ENCODE measurements at regions not wholly inside any gene's neighbourhood (a gene's known extent, or its start where the extent isn't known, plus 50 kb on each side); places are given as distances from the start of the nearest gene placed in this dataset.

DNA sequence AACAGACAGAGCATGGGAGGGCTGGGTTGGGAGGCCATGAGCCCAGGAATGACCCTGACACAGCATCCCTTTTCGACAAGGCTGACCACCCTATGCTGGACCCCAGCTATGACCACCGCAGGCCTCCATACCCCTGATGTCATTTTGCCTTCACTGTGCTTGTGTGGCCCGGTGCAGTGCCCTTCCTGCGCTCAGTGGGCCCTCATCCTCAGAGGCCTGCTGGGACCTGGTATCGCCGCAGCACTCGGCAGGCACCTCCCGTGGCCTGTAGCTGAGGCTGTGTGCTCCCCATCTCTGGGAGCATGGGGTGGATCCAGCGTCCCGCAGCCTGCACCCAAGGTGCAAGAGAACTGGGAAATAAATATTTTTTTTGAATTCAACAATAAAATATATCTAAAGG lies 73.1 kb upstream of the MEF2A start:
- TF ChIP-seq, protein P1, sequence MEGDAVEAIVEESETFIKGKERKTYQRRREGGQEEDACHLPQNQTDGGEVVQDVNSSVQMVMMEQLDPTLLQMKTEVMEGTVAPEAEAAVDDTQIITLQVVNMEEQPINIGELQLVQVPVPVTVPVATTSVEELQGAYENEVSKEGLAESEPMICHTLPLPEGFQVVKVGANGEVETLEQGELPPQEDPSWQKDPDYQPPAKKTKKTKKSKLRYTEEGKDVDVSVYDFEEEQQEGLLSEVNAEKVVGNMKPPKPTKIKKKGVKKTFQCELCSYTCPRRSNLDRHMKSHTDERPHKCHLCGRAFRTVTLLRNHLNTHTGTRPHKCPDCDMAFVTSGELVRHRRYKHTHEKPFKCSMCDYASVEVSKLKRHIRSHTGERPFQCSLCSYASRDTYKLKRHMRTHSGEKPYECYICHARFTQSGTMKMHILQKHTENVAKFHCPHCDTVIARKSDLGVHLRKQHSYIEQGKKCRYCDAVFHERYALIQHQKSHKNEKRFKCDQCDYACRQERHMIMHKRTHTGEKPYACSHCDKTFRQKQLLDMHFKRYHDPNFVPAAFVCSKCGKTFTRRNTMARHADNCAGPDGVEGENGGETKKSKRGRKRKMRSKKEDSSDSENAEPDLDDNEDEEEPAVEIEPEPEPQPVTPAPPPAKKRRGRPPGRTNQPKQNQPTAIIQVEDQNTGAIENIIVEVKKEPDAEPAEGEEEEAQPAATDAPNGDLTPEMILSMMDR (IDR thresholded peaks at IDR 0.05) = no peak
- TF ChIP-seq POLR2A (IDR thresholded peaks at IDR 0.05) = no peak
